ENCODE measurements at regions not wholly inside any gene's neighbourhood (a gene's known extent, or its start where the extent isn't known, plus 50 kb on each side); places are given as distances from the start of the nearest gene placed in this dataset.

- no peak for TF ChIP-seq POLR2A (IDR thresholded peaks at IDR 0.05)
- TF ChIP-seq CTCF (IDR thresholded peaks at IDR 0.05): no peak
Observed at GRCh38 chr3:112735926-112736325, 95.0 kb upstream of the CCDC80 start.
